Lower lobe of right lung (tissue), 2 donors: ENCODE measurements at regions not wholly inside any gene's neighbourhood (a gene's known extent, or its start where the extent isn't known, plus 50 kb on each side); places are given as distances from the start of the nearest gene placed in this dataset.

ENCODE experiments used
- ATAC-seq, 2 donors: fragments of 200-7000 bp; cut with Tn5 transposase; one replicate each; pipeline ENCODE4 v1.9.1; 2020 to 2022; ENCODE audit warnings: mild to moderate bottlenecking in 2 of 2, moderate library complexity in 2 of 2
- DNase-seq: peaks from one replicate; pipeline ENCODE4 v3.0.0-alpha.2; 2020
- H3K27ac ChIP-seq: fragments of 200-600 bp; one replicate; pipeline ENCODE4 v1.8.0; 2022
- H3K27me3 ChIP-seq: fragments of 200-600 bp; one replicate; pipeline ENCODE4 v1.8.0; 2022; ENCODE audit warnings: low read depth
- H3K36me3 ChIP-seq: fragments of 200-600 bp; one replicate; pipeline ENCODE4 v1.8.0; 2022; ENCODE audit warnings: mild to moderate bottlenecking
- H3K4me1 ChIP-seq: fragments of 200-600 bp; one replicate; pipeline ENCODE4 v1.8.0; 2022
- H3K4me3 ChIP-seq: fragments of 200-600 bp; one replicate; pipeline ENCODE4 v1.8.0; 2022; ENCODE audit warnings: mild to moderate bottlenecking
- H3K9me3 ChIP-seq: fragments of 200-600 bp; one replicate; pipeline ENCODE4 v1.8.0; 2022
- CTCF ChIP-seq: fragments of 200-600 bp; IDR thresholded peaks from one replicate; pipeline ENCODE4 v1.8.0; 2022; ENCODE audit warnings: antibody characterized with exemption, mild to moderate bottlenecking
- intact Hi-C: fragments of 100-400 bp; cut with DNase I; formaldehyde crosslinking; loops from one replicate; pipeline ENCODE4 v1.11.0; 2022
- donor health status: DM: no; HTN: yes; CAD: no; lungs with severe emphysema.

DNA sequence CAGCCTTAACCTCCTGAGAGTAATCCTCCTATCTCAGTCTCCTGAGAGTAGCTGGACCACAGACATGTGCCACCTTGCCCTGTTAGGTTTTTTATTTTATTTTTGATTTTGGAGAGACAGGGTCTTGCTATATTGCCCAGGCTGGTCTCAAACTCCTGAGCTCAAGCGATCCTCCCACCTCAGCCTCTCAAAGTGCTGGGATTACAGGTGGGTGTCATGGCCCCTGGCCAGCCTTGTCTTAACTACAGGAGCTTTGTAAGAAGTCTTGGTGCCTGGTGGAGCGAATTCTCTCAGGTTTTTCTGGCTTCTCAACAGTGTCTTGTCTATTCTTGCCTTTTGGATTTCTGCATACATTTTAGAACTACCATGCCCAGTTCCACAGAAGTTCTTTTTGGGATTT, 546.4 kb downstream of the TBC1D22A start:
- no peaks in the 10 kb centered on the region for H3K27me3 ChIP-seq
- no peak for DNase-seq
- intact Hi-C loops, result no loop called here
- H3K4me1 ChIP-seq, result no peaks in the 10 kb centered on the region
- no peak for ATAC-seq
- H3K27ac ChIP-seq, result no peak overlapping the region
- no peak for TF ChIP-seq CTCF
- no peak overlapping the region for H3K4me3 ChIP-seq
- no peaks in the 10 kb centered on the region for H3K9me3 ChIP-seq
- H3K36me3 ChIP-seq, result no peaks in the 10 kb centered on the region

- no peak for DNase-seq
- TF ChIP-seq CTCF, result no peak
Observed at GRCh38 chr22:47307822-47308221, 545.4 kb downstream of the TBC1D22A start.

GRCh38 chr22:47307326-47307725, 544.9 kb downstream of the TBC1D22A start:
- H3K4me1 ChIP-seq, result no peaks in the 10 kb centered on the region
- no peaks in the 10 kb centered on the region for H3K27me3 ChIP-seq
- intact Hi-C loops, result no loop called here
- no peak overlapping the region for H3K4me3 ChIP-seq
- H3K27ac ChIP-seq, result no peak overlapping the region
- no peaks in the 10 kb centered on the region for H3K9me3 ChIP-seq
- no peaks in the 10 kb centered on the region for H3K36me3 ChIP-seq
- no peak for DNase-seq
- ATAC-seq, result no peak
- no peak for TF ChIP-seq CTCF

More at GRCh38 chr22:47307822-47308221, 545.4 kb downstream of the TBC1D22A start:
- Histone ChIP-seq H3K9me3 (no peaks in the 10 kb centered on the region), H3K27ac (no peak overlapping the region), H3K4me1 (no peaks in the 10 kb centered on the region), H3K4me3 (no peak overlapping the region), H3K36me3 (no peaks in the 10 kb centered on the region), H3K27me3 (no peaks in the 10 kb centered on the region)
- ATAC-seq, result no peak
- intact Hi-C loops, result no loop called here

GRCh38 chr22:47304854-47305253, 542.4 kb downstream of the TBC1D22A start:
- ATAC-seq, result no peak
- H3K4me3 ChIP-seq, result no peak overlapping the region
- H3K27ac ChIP-seq, result no peak overlapping the region
- TF ChIP-seq CTCF, result no peak
- H3K36me3 ChIP-seq, result no peaks in the 10 kb centered on the region
- intact Hi-C loops, result no loop called here
- H3K4me1 ChIP-seq, result no peaks in the 10 kb centered on the region
- no peaks in the 10 kb centered on the region for H3K27me3 ChIP-seq
- no peak for DNase-seq
- no peaks in the 10 kb centered on the region for H3K9me3 ChIP-seq

DNA sequence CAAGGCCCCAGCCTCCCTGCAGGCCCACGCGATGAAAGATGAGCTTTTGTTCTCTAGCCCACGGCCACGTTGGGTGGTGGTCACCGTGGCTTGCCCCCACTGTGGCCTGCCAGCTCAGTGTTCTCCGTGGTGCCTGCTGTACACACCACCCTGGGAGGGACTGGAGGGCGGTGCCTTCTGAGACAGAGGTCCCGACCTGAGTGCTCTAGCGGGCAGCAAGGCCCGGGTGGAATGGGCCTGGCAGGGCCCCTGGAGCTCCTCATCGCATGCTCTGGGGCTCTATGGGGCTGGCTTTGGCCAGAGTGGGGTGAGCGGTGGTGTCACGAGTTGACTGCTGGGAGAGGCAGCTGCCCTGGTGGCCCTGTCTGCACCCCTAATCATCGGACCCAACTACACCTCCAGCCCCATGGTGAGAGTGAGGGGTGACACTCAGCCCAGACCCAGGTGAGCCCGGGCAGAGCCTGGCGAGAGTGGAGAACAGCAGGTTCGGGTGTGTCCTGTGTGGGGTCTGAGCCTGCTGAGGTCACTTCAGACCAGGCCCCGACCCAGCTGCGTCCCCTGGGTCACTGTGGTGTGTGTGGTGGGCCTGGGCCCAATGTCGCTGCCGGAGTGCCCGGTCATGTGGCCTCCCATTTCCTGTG, 541.9 kb downstream of the TBC1D22A start:
- H3K36me3 ChIP-seq, result no peaks in the 10 kb centered on the region
- H3K27me3 ChIP-seq, result no peaks in the 10 kb centered on the region

More for the DNA sequence above, 541.9 kb downstream of the TBC1D22A start:
- no peaks in the 10 kb centered on the region for H3K4me1 ChIP-seq
- TF ChIP-seq CTCF, result no peak
- no peaks in the 10 kb centered on the region for H3K9me3 ChIP-seq
- intact Hi-C loops, result no loop called here
- DNase-seq, result no peak
- no peak overlapping the region for H3K27ac ChIP-seq
- peak; percentile 14 to 16 for ATAC-seq
- no peak overlapping the region for H3K4me3 ChIP-seq
